ENCODE measurements at regions not wholly inside any gene's neighbourhood (a gene's known extent, or its start where the extent isn't known, plus 50 kb on each side); places are given as distances from the start of the nearest gene placed in this dataset.
"Not testable (repeated sequence)": the region's sequence is repeated elsewhere in the genome, so short reads cannot be mapped to it uniquely, and the experiment has no call there.

DNA sequence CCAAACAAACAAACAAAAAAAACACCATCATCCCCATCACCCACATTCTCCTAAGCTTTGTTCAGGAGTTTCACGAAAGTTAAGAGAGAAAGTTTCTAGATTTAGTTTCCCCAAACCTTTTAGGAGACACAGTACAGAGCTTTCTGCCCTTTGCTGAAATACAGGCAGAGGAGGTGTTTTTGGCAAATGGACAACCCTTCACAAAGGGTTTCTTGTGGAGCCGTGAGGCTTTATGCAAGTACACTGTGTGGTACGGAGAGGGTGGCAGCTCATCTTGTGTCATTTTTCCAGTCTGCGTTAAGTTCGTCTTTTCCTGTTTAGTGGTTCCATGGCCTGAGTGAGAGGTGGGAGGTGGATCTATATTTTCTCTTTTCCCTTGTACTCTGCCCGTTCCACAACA is 215.5 kb upstream of the PRKCQ start:
- Histone ChIP-seq H3K4me3 (ENCODE audit: low read length, poor library complexity, severe bottlenecking) (no peak overlapping the region), H3F3A (ENCODE audit: low read depth) (no peaks in the 10 kb centered on the region), H3K27me3 (ENCODE audit: insufficient read depth, low read length, poor library complexity, severe bottlenecking) (no peaks in the 10 kb centered on the region), H2AFZ (ENCODE audit: low read length) (no peak overlapping the region), H3K4me1 (ENCODE audit: insufficient read depth, low read length, poor library complexity, severe bottlenecking) (no peaks in the 10 kb centered on the region), H3K9me2 (replicated peaks; ENCODE audit: low read depth, low read length) (no peaks in the 10 kb centered on the region), H3K9ac (ENCODE audit: low read depth, low read length, poor library complexity, severe bottlenecking) (no peak overlapping the region), H3K79me2 (ENCODE audit: insufficient read depth, low read length) (no peaks in the 10 kb centered on the region), H3K9me3 (ENCODE audit: insufficient read depth, low read depth, low read length) (no peaks in the 10 kb centered on the region), H3K36me3 (ENCODE audit: insufficient read depth, low read length) (no peaks in the 10 kb centered on the region), H3K4me2 (ENCODE audit: low read depth, low read length, poor library complexity, severe bottlenecking) (no peak overlapping the region), H4K20me1 (ENCODE audit: insufficient read depth, low read length, poor library complexity, severe bottlenecking) (no peaks in the 10 kb centered on the region)
- TF ChIP-seq, protein P1, sequence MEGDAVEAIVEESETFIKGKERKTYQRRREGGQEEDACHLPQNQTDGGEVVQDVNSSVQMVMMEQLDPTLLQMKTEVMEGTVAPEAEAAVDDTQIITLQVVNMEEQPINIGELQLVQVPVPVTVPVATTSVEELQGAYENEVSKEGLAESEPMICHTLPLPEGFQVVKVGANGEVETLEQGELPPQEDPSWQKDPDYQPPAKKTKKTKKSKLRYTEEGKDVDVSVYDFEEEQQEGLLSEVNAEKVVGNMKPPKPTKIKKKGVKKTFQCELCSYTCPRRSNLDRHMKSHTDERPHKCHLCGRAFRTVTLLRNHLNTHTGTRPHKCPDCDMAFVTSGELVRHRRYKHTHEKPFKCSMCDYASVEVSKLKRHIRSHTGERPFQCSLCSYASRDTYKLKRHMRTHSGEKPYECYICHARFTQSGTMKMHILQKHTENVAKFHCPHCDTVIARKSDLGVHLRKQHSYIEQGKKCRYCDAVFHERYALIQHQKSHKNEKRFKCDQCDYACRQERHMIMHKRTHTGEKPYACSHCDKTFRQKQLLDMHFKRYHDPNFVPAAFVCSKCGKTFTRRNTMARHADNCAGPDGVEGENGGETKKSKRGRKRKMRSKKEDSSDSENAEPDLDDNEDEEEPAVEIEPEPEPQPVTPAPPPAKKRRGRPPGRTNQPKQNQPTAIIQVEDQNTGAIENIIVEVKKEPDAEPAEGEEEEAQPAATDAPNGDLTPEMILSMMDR (conservative IDR thresholded peaks at IDR 0.05; ENCODE audit: low read length) = no peak
- no peak for TF ChIP-seq EZH2phosphoT487 (IDR thresholded peaks at IDR 0.05; ENCODE audit: borderline replicate concordance)

DNA sequence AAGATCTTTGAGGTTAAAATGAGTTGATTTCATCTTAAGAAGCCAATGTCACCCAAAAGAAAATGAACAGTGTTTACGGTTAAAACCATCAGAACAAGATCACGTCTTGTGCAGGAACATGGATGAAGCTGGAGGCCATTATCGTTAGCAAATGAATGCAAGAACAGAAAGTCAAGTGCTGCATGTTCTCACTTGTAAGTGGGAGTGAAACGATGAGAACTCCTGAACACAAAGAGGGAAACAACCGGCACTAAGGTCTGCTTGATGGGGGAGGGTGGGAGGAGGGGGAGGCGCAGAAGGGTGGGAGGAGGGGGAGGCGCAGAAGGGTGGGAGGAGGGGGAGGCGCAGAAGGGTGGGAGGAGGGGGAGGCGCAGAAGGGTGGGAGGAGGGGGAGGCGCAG is 214.8 kb upstream of the PRKCQ start:
- H4K20me1 ChIP-seq (ENCODE audit: insufficient read depth, low read length, poor library complexity, severe bottlenecking); H3K4me2 ChIP-seq (ENCODE audit: low read depth, low read length, poor library complexity, severe bottlenecking); H2AFZ ChIP-seq (ENCODE audit: low read length); H3K4me1 ChIP-seq (ENCODE audit: insufficient read depth, low read length, poor library complexity, severe bottlenecking); H3K79me2 ChIP-seq (ENCODE audit: insufficient read depth, low read length); H3K9me2 ChIP-seq (replicated peaks; ENCODE audit: low read depth, low read length); H3K9me3 ChIP-seq (ENCODE audit: insufficient read depth, low read depth, low read length); H3K36me3 ChIP-seq (ENCODE audit: insufficient read depth, low read length); H3F3A ChIP-seq (ENCODE audit: low read depth); H3K27me3 ChIP-seq (ENCODE audit: insufficient read depth, low read length, poor library complexity, severe bottlenecking); H3K9ac ChIP-seq (ENCODE audit: low read depth, low read length, poor library complexity, severe bottlenecking); H3K4me3 ChIP-seq (ENCODE audit: low read length, poor library complexity, severe bottlenecking): not testable (repeated sequence)

DNA sequence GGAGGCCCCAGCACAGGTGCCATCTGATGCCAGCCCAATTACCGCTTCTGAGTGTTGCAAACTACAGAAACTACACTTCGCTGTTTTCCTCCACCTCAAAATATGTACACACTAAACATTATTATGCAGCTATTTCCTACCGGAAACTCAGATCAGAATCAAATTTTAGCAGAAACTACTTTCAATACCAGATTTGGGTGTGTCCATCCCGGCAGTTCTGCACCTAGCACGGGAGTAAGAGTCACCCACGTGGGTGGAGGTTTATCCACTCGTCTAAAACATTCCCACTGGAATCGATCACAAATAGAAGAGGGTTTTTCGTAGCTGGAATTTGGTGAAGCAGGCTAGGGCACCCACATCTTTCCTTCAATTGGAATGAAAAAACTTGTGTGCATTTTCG is 214.4 kb upstream of the PRKCQ start:
- Histone ChIP-seq H4K20me1 (ENCODE audit: insufficient read depth, low read length, poor library complexity, severe bottlenecking) (no peaks in the 10 kb centered on the region), H3K4me1 (ENCODE audit: insufficient read depth, low read length, poor library complexity, severe bottlenecking) (no peaks in the 10 kb centered on the region), H3K9ac (ENCODE audit: low read depth, low read length, poor library complexity, severe bottlenecking) (no peak overlapping the region), H3F3A (ENCODE audit: low read depth) (no peaks in the 10 kb centered on the region), H3K9me2 (replicated peaks; ENCODE audit: low read depth, low read length) (no peaks in the 10 kb centered on the region), H3K4me3 (ENCODE audit: low read length, poor library complexity, severe bottlenecking) (no peak overlapping the region), H3K4me2 (ENCODE audit: low read depth, low read length, poor library complexity, severe bottlenecking) (no peak overlapping the region), H3K79me2 (ENCODE audit: insufficient read depth, low read length) (no peaks in the 10 kb centered on the region), H2AFZ (ENCODE audit: low read length) (no peak overlapping the region), H3K9me3 (ENCODE audit: insufficient read depth, low read depth, low read length) (no peaks in the 10 kb centered on the region), H3K27me3 (ENCODE audit: insufficient read depth, low read length, poor library complexity, severe bottlenecking) (no peaks in the 10 kb centered on the region), H3K36me3 (ENCODE audit: insufficient read depth, low read length) (no peaks in the 10 kb centered on the region)
- TF ChIP-seq EZH2phosphoT487 (IDR thresholded peaks at IDR 0.05; ENCODE audit: borderline replicate concordance) = no peak
- TF ChIP-seq, protein P1 (conservative IDR thresholded peaks at IDR 0.05; ENCODE audit: low read length) = no peak

DNA sequence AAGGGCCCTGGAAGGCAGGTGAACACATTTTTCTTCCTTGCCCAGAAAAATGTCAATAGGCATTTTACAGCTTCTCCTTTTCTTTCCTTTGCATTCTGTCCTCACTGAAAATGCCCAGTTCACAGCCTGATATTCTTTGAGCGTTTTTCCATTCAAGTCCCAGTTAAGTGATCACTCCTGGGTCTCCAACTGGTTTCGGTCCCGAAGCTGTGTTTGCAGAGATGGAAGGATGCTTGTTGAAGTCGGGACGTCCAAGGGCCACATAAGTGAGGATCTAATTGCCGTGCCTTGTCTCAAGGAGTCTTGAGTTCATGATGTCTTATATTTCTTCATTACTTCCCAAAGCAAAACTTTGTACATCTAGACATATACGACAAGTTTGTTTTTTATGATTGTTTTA is 208.7 kb upstream of the PRKCQ start:
- Histone ChIP-seq H3F3A (ENCODE audit: low read depth) (no peaks in the 10 kb centered on the region), H3K36me3 (ENCODE audit: insufficient read depth, low read length) (no peaks in the 10 kb centered on the region)
- TF ChIP-seq, protein P1 (conservative IDR thresholded peaks at IDR 0.05; ENCODE audit: low read length) = no peak
- no peak for TF ChIP-seq EZH2phosphoT487 (IDR thresholded peaks at IDR 0.05; ENCODE audit: borderline replicate concordance)

More for the DNA sequence above, 208.7 kb upstream of the PRKCQ start:
- Histone ChIP-seq H3K4me3 (ENCODE audit: low read length, poor library complexity, severe bottlenecking) (no peak overlapping the region), H3K79me2 (ENCODE audit: insufficient read depth, low read length) (no peaks in the 10 kb centered on the region), H3K27me3 (ENCODE audit: insufficient read depth, low read length, poor library complexity, severe bottlenecking) (no peaks in the 10 kb centered on the region), H3K9me3 (ENCODE audit: insufficient read depth, low read depth, low read length) (no peaks in the 10 kb centered on the region), H3K4me1 (ENCODE audit: insufficient read depth, low read length, poor library complexity, severe bottlenecking) (no peaks in the 10 kb centered on the region), H3K9ac (ENCODE audit: low read depth, low read length, poor library complexity, severe bottlenecking) (no peak overlapping the region), H2AFZ (ENCODE audit: low read length) (no peak overlapping the region), H3K9me2 (replicated peaks; ENCODE audit: low read depth, low read length) (no peaks in the 10 kb centered on the region), H3K4me2 (ENCODE audit: low read depth, low read length, poor library complexity, severe bottlenecking) (no peak overlapping the region), H4K20me1 (ENCODE audit: insufficient read depth, low read length, poor library complexity, severe bottlenecking) (no peaks in the 10 kb centered on the region)

Data from Loucy (cell line).